Keratinocyte (primary cell): ENCODE measurements at regions not wholly inside any gene's neighbourhood (a gene's known extent, or its start where the extent isn't known, plus 50 kb on each side); places are given as distances from the start of the nearest gene placed in this dataset.
"Not testable (repeated sequence)": the region's sequence is repeated elsewhere in the genome, so short reads cannot be mapped to it uniquely, and the experiment has no call there.

ENCODE experiments used
- DNase-seq: peaks from one replicate; pipeline ENCODE4 v3.0.0-alpha.2; 2011; ENCODE audit warnings: low read depth, missing footprints, low spot score
- FAIRE-seq: peaks from 2 replicates; lab custom pipeline; 2011; peaks lifted over from hg19 to GRCh38; lab: Jason Lieb, UNC
- H2AFZ ChIP-seq: 2 replicates; pipeline ENCODE4 v1.6.0; 2012; ENCODE audit warnings: low read length, control low read depth, inconsistent platforms; ENCODE audit not compliant: control insufficient read depth
- H3K27ac ChIP-seq: 2 replicates; pipeline ENCODE4 v1.5.1; 2011; ENCODE audit warnings: low read length; ENCODE audit not compliant: control insufficient read depth, insufficient read depth
- H3K27me3 ChIP-seq: 3 replicates; pipeline ENCODE4 v1.6.0; 2011; ENCODE audit warnings: low read length; ENCODE audit not compliant: control insufficient read depth, insufficient read depth; ENCODE audit errors: extremely low read depth
- H3K36me3 ChIP-seq, 2 experiments: 2 replicates in 1 of 2; 3 replicates in 1 of 2; pipeline ENCODE4 v1.5.1; 2011; ENCODE audit warnings: low read length in 2 of 2, mild to moderate bottlenecking in 1 of 2; ENCODE audit not compliant: control insufficient read depth in 2 of 2, insufficient read depth in 2 of 2; ENCODE audit errors: extremely low read depth in 1 of 2
- H3K4me1 ChIP-seq: 3 replicates; pipeline ENCODE4 v1.5.1; 2011; ENCODE audit warnings: low read length; ENCODE audit not compliant: control insufficient read depth, insufficient read depth; ENCODE audit errors: extremely low read depth
- H3K4me2 ChIP-seq: 3 replicates; pipeline ENCODE4 v1.6.0; 2011; ENCODE audit warnings: low read depth, low read length; ENCODE audit not compliant: control insufficient read depth, insufficient read depth; ENCODE audit errors: extremely low read depth
- H3K4me3 ChIP-seq, 3 experiments: fragments of 200-600 bp in 1 of 3; sonication (generic) in 1 of 3; 2 replicates in 2 of 3; 3 replicates in 1 of 3; pipeline ENCODE4 v1.5.1; 2011 to 2016; ENCODE audit warnings: low read length in 3 of 3, mild to moderate bottlenecking in 3 of 3, control low read depth in 2 of 3, inconsistent platforms in 1 of 3, low read depth in 1 of 3, mixed read lengths in 1 of 3, mixed run types in 1 of 3, moderate library complexity in 1 of 3; ENCODE audit not compliant: control insufficient read depth in 2 of 3, insufficient read depth in 2 of 3; ENCODE audit errors: extremely low read depth in 1 of 3
- H3K79me2 ChIP-seq: 2 replicates; pipeline ENCODE4 v1.6.0; 2012; ENCODE audit warnings: low read length; ENCODE audit not compliant: control insufficient read depth, insufficient read depth
- H3K9ac ChIP-seq: 3 replicates; pipeline ENCODE4 v1.6.0; 2011; ENCODE audit warnings: low read length; ENCODE audit not compliant: control insufficient read depth, insufficient read depth; ENCODE audit errors: extremely low read depth
- H3K9me1 ChIP-seq: 3 replicates; pipeline ENCODE4 v1.6.0; 2011; ENCODE audit warnings: low read length; ENCODE audit not compliant: control insufficient read depth, insufficient read depth; ENCODE audit errors: extremely low read depth
- H3K9me3 ChIP-seq: 2 replicates; pipeline ENCODE4 v1.5.1; 2012; ENCODE audit warnings: low read depth, low read length; ENCODE audit not compliant: control insufficient read depth
- H4K20me1 ChIP-seq: 3 replicates; pipeline ENCODE4 v1.6.0; 2011; ENCODE audit warnings: low read length; ENCODE audit not compliant: control insufficient read depth, insufficient read depth; ENCODE audit errors: extremely low read depth
- CTCF ChIP-seq, 3 experiments: IDR thresholded peaks in 1 of 3; conservative IDR thresholded peaks in 1 of 3; optimal IDR thresholded peaks in 1 of 3; 2 replicates in 2 of 3; 3 replicates in 1 of 3; pipeline versions ENCODE3 to v1.5.1; 2011; ENCODE audit warnings: low read length in 3 of 3, mild to moderate bottlenecking in 3 of 3, moderate library complexity in 2 of 3, control low read depth in 1 of 3, inconsistent platforms in 1 of 3; ENCODE audit not compliant: insufficient read depth in 2 of 3; ENCODE audit errors: extremely low read depth in 1 of 3
- EZH2 ChIP-seq: IDR thresholded peaks from one replicate; pipeline ENCODE4 v1.6.1; 2012; ENCODE audit warnings: inconsistent platforms, mild to moderate bottlenecking, low read length, moderate library complexity
- dilution Hi-C: fragments of 300-500 bp; cut with MboI; formaldehyde crosslinking; loops from one replicate; pipeline ENCODE4 v1.7.0; 2020; ENCODE audit warnings: low sequenced_read_pairs; ENCODE audit not compliant: extremely low pct_ligation_motif_present

GRCh38 chrX:140633105-140633504 is 76.5 kb upstream of the LINC00632 start:
- H3K27me3 ChIP-seq, H2AFZ ChIP-seq, H4K20me1 ChIP-seq, H3K79me2 ChIP-seq, dilution Hi-C loops, H3K9me1 ChIP-seq, H3K36me3 ChIP-seq, FAIRE-seq, H3K4me3 ChIP-seq, H3K4me2 ChIP-seq, H3K27ac ChIP-seq, H3K9me3 ChIP-seq, H3K4me1 ChIP-seq, DNase-seq, H3K9ac ChIP-seq: not testable (repeated sequence)

- no peak for FAIRE-seq
Observed at GRCh38 chrX:140608111-140608510, 101.4 kb upstream of the LINC00632 start.

More at GRCh38 chrX:140608111-140608510, 101.4 kb upstream of the LINC00632 start:
- Histone ChIP-seq H3K4me3 (no peak overlapping the region), H3K9me1 (no peaks in the 10 kb centered on the region), H3K4me1 (no peaks in the 10 kb centered on the region), H3K27me3 (no peaks in the 10 kb centered on the region), H3K27ac (no peak overlapping the region), H2AFZ (no peak overlapping the region), H3K79me2 (no peaks in the 10 kb centered on the region), H3K4me2 (no peak overlapping the region), H4K20me1 (no peaks in the 10 kb centered on the region), H3K9me3 (no peaks in the 10 kb centered on the region), H3K36me3 (no peaks in the 10 kb centered on the region), H3K9ac (no peak overlapping the region)
- dilution Hi-C loops = no loop called here
- no peak for DNase-seq
- no peak for TF ChIP-seq EZH2
- no peak for TF ChIP-seq CTCF (optimal IDR thresholded peaks at IDR 0.05 in 1 of 3, IDR thresholded peaks at IDR 0.05 in 1 of 3, conservative IDR thresholded peaks at IDR 0.05 in 1 of 3; ENCODE audit: extremely low read depth in 1 of 3, insufficient read depth in 2 of 3, low read length in 3 of 3)
